Transverse colon (tissue), 4 donors: ENCODE measurements at regions not wholly inside any gene's neighbourhood (a gene's known extent, or its start where the extent isn't known, plus 50 kb on each side); places are given as distances from the start of the nearest gene placed in this dataset.

ENCODE experiments used
- DNase-seq: peaks from one replicate; pipeline ENCODE4 v3.0.0-alpha.2; 2019
- H3K27ac ChIP-seq, 4 donors: fragments of 200-600 bp; sonication (generic); 2 replicates each; pipeline ENCODE4 v1.5.1; 2016 to 2018; ENCODE audit warnings: inconsistent platforms in 4 of 4
- H3K27me3 ChIP-seq: fragments of 200-600 bp; sonication (generic); 2 replicates; pipeline ENCODE4 v1.5.1; 2017; ENCODE audit warnings: inconsistent platforms
- H3K36me3 ChIP-seq, 4 donors: fragments of 200-600 bp; sonication (generic); 2 replicates each; pipeline ENCODE4 v1.5.1; 2017 to 2019; ENCODE audit warnings: inconsistent platforms in 4 of 4
- H3K4me1 ChIP-seq, 4 donors: fragments of 200-600 bp; sonication (generic); 2 replicates each; pipeline ENCODE4 v1.5.1; 2017 to 2020; ENCODE audit warnings: inconsistent platforms in 4 of 4
- H3K4me3 ChIP-seq, 4 donors: fragments of 200-600 bp; sonication (generic); 1 replicate in 1 of 4; 2 replicates in 3 of 4; pipeline versions ENCODE4 v1.5.1 to v1.6.1; 2017 to 2019; ENCODE audit warnings: inconsistent platforms in 4 of 4
- H3K9me3 ChIP-seq, 2 donors: fragments of 200-600 bp; sonication (generic); 2 replicates each; pipeline ENCODE4 v1.5.1; 2017 to 2019; ENCODE audit warnings: inconsistent platforms in 2 of 2
- CTCF ChIP-seq, 5 experiments: fragments of 200-600 bp in 3 of 5; fragments of 450-650 bp in 2 of 5; sonication (generic) in 3 of 5; IDR thresholded peaks; 1 replicate in 2 of 5; 2 replicates in 3 of 5; pipeline ENCODE4 v1.5.1; 2016 to 2017; ENCODE audit warnings: antibody characterized with exemption in 5 of 5, inconsistent platforms in 3 of 5, mild to moderate bottlenecking in 2 of 5, moderate library complexity in 1 of 5
- EP300 ChIP-seq: sonication (generic); formaldehyde crosslinking; IDR thresholded peaks from one replicate; pipeline ENCODE4 v1.6.1; 2017; ENCODE audit warnings: antibody characterized with exemption, low read depth
- POLR2A ChIP-seq: fragments of 450-650 bp; IDR thresholded peaks from one replicate; pipeline ENCODE4 v1.6.1; 2016; ENCODE audit warnings: antibody characterized with exemption, mild to moderate bottlenecking, moderate library complexity
- POLR2AphosphoS5 ChIP-seq, 3 donors: sonication (generic); formaldehyde crosslinking; IDR thresholded peaks; one replicate each; pipeline ENCODE4 v1.6.1; 2016; ENCODE audit warnings: antibody characterized with exemption in 3 of 3
- WGBS, 2 donors: methylation state at CpG; one replicate each; pipeline ENCODE4 v1.1.5; 2018; ENCODE audit warnings: low coverage in 1 of 2; 5-methylcytosine and 5-hydroxymethylcytosine counted together
- in situ Hi-C, 4 donors: fragments of 200-750 bp; cut with MboI; loops; one replicate each; pipeline versions ENCODE4 v1.15.0 to v1.15.1; 2017; ENCODE audit warnings: low sequenced_read_pairs in 3 of 4, low pct_ligation_motif_present in 1 of 4, low pct_unique_long_range_greater_than_20kb in 1 of 4
- intact Hi-C: fragments of 100-400 bp; cut with DNase I; formaldehyde crosslinking; loops from one replicate; pipeline ENCODE4 v1.15.1; 2023; ENCODE audit warnings: low total_unique reads

- DNase-seq: no peak
- Histone ChIP-seq H3K27ac (no peak overlapping the region), H3K4me1 (no peaks in the 10 kb centered on the region), H3K27me3 (no peaks in the 10 kb centered on the region), H3K36me3 (no peaks in the 10 kb centered on the region), H3K9me3 (no peaks in the 10 kb centered on the region), H3K4me3 (no peak overlapping the region)
- 40 to 52% methylated on average over 3 of the region's 3 CpGs for WGBS, 2 donors
- intact Hi-C loops (no loop called here), in situ Hi-C loops (no loop called here)
- TF ChIP-seq POLR2A: no peak
- no peak for TF ChIP-seq POLR2AphosphoS5 (IDR thresholded peaks at IDR 0.05)
- TF ChIP-seq EP300: no peak
- no peak for TF ChIP-seq CTCF (IDR thresholded peaks at IDR 0.05)
Measured at GRCh38 chr3:181534781-181535221, 176.9 kb upstream of the SOX2 start.

GRCh38 chr3:181533811-181534210 lies 177.9 kb upstream of the SOX2 start:
- H3K27me3 ChIP-seq: no peaks in the 10 kb centered on the region
- H3K4me1 ChIP-seq: no peaks in the 10 kb centered on the region
- in situ Hi-C loops: no loop called here
- no peak for DNase-seq
- intact Hi-C loops: no loop called here
- TF ChIP-seq CTCF (IDR thresholded peaks at IDR 0.05): no peak
- no peak for TF ChIP-seq EP300
- TF ChIP-seq POLR2AphosphoS5 (IDR thresholded peaks at IDR 0.05): no peak
- TF ChIP-seq POLR2A: no peak
- no peak overlapping the region for H3K27ac ChIP-seq
- no peak overlapping the region for H3K4me3 ChIP-seq
- WGBS, 2 donors: 57 to 66% methylated on average over 4 of the region's 4 CpGs
- no peaks in the 10 kb centered on the region for H3K9me3 ChIP-seq
- no peaks in the 10 kb centered on the region for H3K36me3 ChIP-seq

- H3K9me3 ChIP-seq: no peaks in the 10 kb centered on the region
- in situ Hi-C loops (no loop called here), intact Hi-C loops (no loop called here)
- no peaks in the 10 kb centered on the region for H3K4me1 ChIP-seq
- no peaks in the 10 kb centered on the region for H3K36me3 ChIP-seq
- H3K27me3 ChIP-seq: no peaks in the 10 kb centered on the region
- TF ChIP-seq CTCF (IDR thresholded peaks at IDR 0.05): no peak
- TF ChIP-seq EP300: no peak
- no peak for TF ChIP-seq POLR2AphosphoS5 (IDR thresholded peaks at IDR 0.05)
- TF ChIP-seq POLR2A: no peak
- no peak for DNase-seq
- no peak overlapping the region for H3K4me3 ChIP-seq
- H3K27ac ChIP-seq: no peak overlapping the region
Measured at GRCh38 chr3:181530584-181530983, 181.1 kb upstream of the SOX2 start.

GRCh38 chr3:181521831-181522230 lies 189.9 kb upstream of the SOX2 start:
- Histone ChIP-seq H3K36me3 (no peaks in the 10 kb centered on the region), H3K9me3 (no peaks in the 10 kb centered on the region), H3K4me3 (no peak overlapping the region), H3K27ac (no peak overlapping the region), H3K4me1 (no peaks in the 10 kb centered on the region), H3K27me3 (no peaks in the 10 kb centered on the region)
- in situ Hi-C loops (no loop called here), intact Hi-C loops (no loop called here)
- TF ChIP-seq POLR2A (no peak), CTCF (IDR thresholded peaks at IDR 0.05) (no peak), EP300 (no peak), POLR2AphosphoS5 (IDR thresholded peaks at IDR 0.05) (no peak)
- 94 to 100% methylated on average over 2 of the region's 2 CpGs for WGBS, 2 donors
- DNase-seq: no peak
